GM19395 (cell line): ENCODE measurements at regions not wholly inside any gene's neighbourhood (a gene's known extent, or its start where the extent isn't known, plus 50 kb on each side); places are given as distances from the start of the nearest gene placed in this dataset.
"Not testable (repeated sequence)": the region's sequence is repeated elsewhere in the genome, so short reads cannot be mapped to it uniquely, and the experiment has no call there.

Experiments used
- ATAC-seq: cut with Tn5 transposase; IDR thresholded peaks from one replicate; pipeline ENCODE4 v1.9.1; 2021; ENCODE audit warnings: mild to moderate bottlenecking, moderate library complexity; ENCODE audit not compliant: unreplicated experiment

GRCh38 chr2:203626952-203627681 lies 79.3 kb upstream of the CD28 start:
- no peak for ATAC-seq

- no peak for ATAC-seq
Observed at GRCh38 chr2:203629699-203630098, 76.7 kb upstream of the CD28 start.

GRCh38 chr2:203631068-203631757 lies 75.2 kb upstream of the CD28 start:
- ATAC-seq = no peak

GRCh38 chr2:203636588-203637470 lies 69.6 kb upstream of the CD28 start:
- ATAC-seq = no peak

- no peak for ATAC-seq
Observed at GRCh38 chr2:203637471-203638167, 68.8 kb upstream of the CD28 start.

- ATAC-seq = not testable (repeated sequence)
Observed at GRCh38 chr2:203641865-203642264, 64.6 kb upstream of the CD28 start.

- not testable (repeated sequence) for ATAC-seq
Observed at GRCh38 chr2:203642841-203643240, 63.6 kb upstream of the CD28 start.

GRCh38 chr2:203645831-203646230 lies 60.6 kb upstream of the CD28 start:
- ATAC-seq = no peak

- ATAC-seq = no peak
Observed at GRCh38 chr2:203646266-203646864, 60.1 kb upstream of the CD28 start.

- ATAC-seq = no peak
Observed at GRCh38 chr2:203646961-203647360, 59.5 kb upstream of the CD28 start.

- no peak for ATAC-seq
Observed at GRCh38 chr2:203647579-203647978, 58.9 kb upstream of the CD28 start.

- no peak for ATAC-seq
Observed at GRCh38 chr2:203648273-203648672, 58.2 kb upstream of the CD28 start.

GRCh38 chr2:203649176-203649814 lies 57.1 kb upstream of the CD28 start:
- ATAC-seq = no peak

GRCh38 chr2:203650860-203651613 lies 55.4 kb upstream of the CD28 start:
- no peak for ATAC-seq

- ATAC-seq = no peak
Observed at GRCh38 chr2:203651621-203652020, 54.8 kb upstream of the CD28 start.

GRCh38 chr2:203654826-203655225 lies 51.6 kb upstream of the CD28 start:
- no peak for ATAC-seq

- no peak for ATAC-seq
Observed at GRCh38 chr2:203656522-203657287, 49.7 kb upstream of the CD28 start.
